ENCODE measurements at regions not wholly inside any gene's neighbourhood (a gene's known extent, or its start where the extent isn't known, plus 50 kb on each side); places are given as distances from the start of the nearest gene placed in this dataset.
A peak's percentile ranks its signal among the peaks of the same experiment; 100 is the strongest.

GRCh38 chr1:5765483-5765882 lies 226.7 kb downstream of the NPHP4 start:
- Histone ChIP-seq H3K4me1 (replicated peaks in 1 of 2) (no peaks in the 10 kb centered on the region), H3K4me3 (no peak overlapping the region), H3K27ac (no peak overlapping the region)
- no peak for ATAC-seq (replicated peaks in 6 of 8)
- 0 to 57% (median 4%) methylated on average over 1 to 5 of the region's 5 CpGs; no CpG with 5 or more reads in 3 of the 10 experiments for WGBS, 10 experiments
- in situ Hi-C loops (cut with MboI; ENCODE audit: low pct_unique_long_range_greater_than_20kb in 2 of 9, low sequenced_read_pairs in 9 of 9, unreplicated experiment in 9 of 9): loop anchor here in 1 of 9 experiments (25.0 kb wide), 1 partner anchor 253 kb away; no protein-coding TSS in a partner anchor

- no peak for ATAC-seq (replicated peaks in 6 of 8)
- Histone ChIP-seq H3K4me3 (no peak overlapping the region), H3K27ac (no peak overlapping the region), H3K4me1 (replicated peaks in 1 of 2) (no peaks in the 10 kb centered on the region)
- WGBS, 10 experiments: 0 to 93% (median 86%) methylated on average over 1 to 10 of the region's 10 CpGs; no CpG with 5 or more reads in 5 of the 10 experiments
- in situ Hi-C loops (cut with MboI; ENCODE audit: low pct_unique_long_range_greater_than_20kb in 2 of 9, low sequenced_read_pairs in 9 of 9, unreplicated experiment in 9 of 9): loop anchor here in 1 of 9 experiments (25.0 kb wide), 1 partner anchor 253 kb away; no protein-coding TSS in a partner anchor
Observed at GRCh38 chr1:5764959-5765358, 227.3 kb downstream of the NPHP4 start.

GRCh38 chr1:5764464-5764863 lies 227.8 kb downstream of the NPHP4 start:
- ATAC-seq (replicated peaks in 6 of 8): no peak
- in situ Hi-C loops (cut with MboI; ENCODE audit: low pct_unique_long_range_greater_than_20kb in 2 of 9, low sequenced_read_pairs in 9 of 9, unreplicated experiment in 9 of 9): loop anchor here in 1 of 9 experiments (25.0 kb wide), 1 partner anchor 252 kb away; no protein-coding TSS in a partner anchor

GRCh38 chr1:5763696-5764370 lies 228.4 kb downstream of the NPHP4 start:
- no peak overlapping the region for H3K27ac ChIP-seq
- peak in 1 of 8 experiments; percentile 43 for ATAC-seq (replicated peaks in 6 of 8)
- H3K4me1 ChIP-seq (replicated peaks in 1 of 2): no peaks in the 10 kb centered on the region
- WGBS, 10 experiments: 0 to 72% (median 49%) methylated on average over 1 to 8 of the region's 8 CpGs; no CpG with 5 or more reads in 1 of the 10 experiments
- in situ Hi-C loops (cut with MboI; ENCODE audit: low pct_unique_long_range_greater_than_20kb in 2 of 9, low sequenced_read_pairs in 9 of 9, unreplicated experiment in 9 of 9): loop anchor here in 1 of 9 experiments (25.0 kb wide), 1 partner anchor 252 kb away; no protein-coding TSS in a partner anchor
- no peak overlapping the region for H3K4me3 ChIP-seq

More at GRCh38 chr1:5764464-5764863, 227.8 kb downstream of the NPHP4 start:
- H3K4me1 ChIP-seq (replicated peaks in 1 of 2): no peaks in the 10 kb centered on the region
- 0 to 75% (median 46%) methylated on average over 1 to 5 of the region's 8 CpGs; no CpG with 5 or more reads in 5 of the 10 experiments for WGBS, 10 experiments
- H3K4me3 ChIP-seq: no peak overlapping the region
- H3K27ac ChIP-seq: no peak overlapping the region

- ATAC-seq (replicated peaks in 6 of 8): no peak
- no peak overlapping the region for H3K4me3 ChIP-seq
- WGBS, 10 experiments: 21 to 100% (median 60%) methylated on average over 1 to 12 of the region's 19 CpGs; no CpG with 5 or more reads in 3 of the 10 experiments
- in situ Hi-C loops (cut with MboI; ENCODE audit: low pct_unique_long_range_greater_than_20kb in 2 of 9, low sequenced_read_pairs in 9 of 9, unreplicated experiment in 9 of 9): loop anchor here in 1 of 9 experiments (25.0 kb wide), 1 partner anchor 247 kb away; no protein-coding TSS in a partner anchor
- H3K27ac ChIP-seq: no peak overlapping the region
- no peaks in the 10 kb centered on the region for H3K4me1 ChIP-seq (replicated peaks in 1 of 2)
Observed at GRCh38 chr1:5758859-5759578, 233.2 kb downstream of the NPHP4 start.

- peak in 2 of 8 experiments; percentile 21 to 27 for ATAC-seq (replicated peaks in 6 of 8)
- Histone ChIP-seq H3K4me1 (replicated peaks in 1 of 2) (no peaks in the 10 kb centered on the region), H3K27ac (no peak overlapping the region), H3K4me3 (no peak overlapping the region)
- 3 to 85% (median 55%) methylated on average over 1 to 8 of the region's 18 CpGs; no CpG with 5 or more reads in 2 of the 10 experiments for WGBS, 10 experiments
- in situ Hi-C loops (cut with MboI; ENCODE audit: low pct_unique_long_range_greater_than_20kb in 2 of 9, low sequenced_read_pairs in 9 of 9, unreplicated experiment in 9 of 9): loop anchor here in 1 of 9 experiments (25.0 kb wide), 1 partner anchor 246 kb away; no protein-coding TSS in a partner anchor
Observed at GRCh38 chr1:5758000-5758858, 234.0 kb downstream of the NPHP4 start.

GRCh38 chr1:5757187-5757805 lies 234.9 kb downstream of the NPHP4 start:
- Histone ChIP-seq H3K4me3 (no peak overlapping the region), H3K4me1 (replicated peaks in 1 of 2) (peaks cover 0 to 2% of the 10 kb centered on the region in 2 donors), H3K27ac (no peak overlapping the region)
- 0 to 93% (median 84%) methylated on average over 1 to 15 of the region's 18 CpGs; no CpG with 5 or more reads in 2 of the 10 experiments for WGBS, 10 experiments
- no peak for ATAC-seq (replicated peaks in 6 of 8)
- in situ Hi-C loops (cut with MboI; ENCODE audit: low pct_unique_long_range_greater_than_20kb in 2 of 9, low sequenced_read_pairs in 9 of 9, unreplicated experiment in 9 of 9): loop anchor here in 1 of 9 experiments (25.0 kb wide), 1 partner anchor 245 kb away; no protein-coding TSS in a partner anchor

GRCh38 chr1:5756434-5757186 lies 235.6 kb downstream of the NPHP4 start:
- Histone ChIP-seq H3K4me1 (replicated peaks in 1 of 2) (peaks cover 3 to 9% of the 10 kb centered on the region in 2 donors), H3K4me3 (no peak overlapping the region), H3K27ac (no peak overlapping the region)
- no peak for ATAC-seq (replicated peaks in 6 of 8)
- in situ Hi-C loops (cut with MboI; ENCODE audit: low pct_unique_long_range_greater_than_20kb in 2 of 9, low sequenced_read_pairs in 9 of 9, unreplicated experiment in 9 of 9): loop anchor here in 1 of 9 experiments (25.0 kb wide), 1 partner anchor 244 kb away; no protein-coding TSS in a partner anchor
- 19 to 81% (median 79%) methylated on average over 1 to 14 of the region's 21 CpGs; no CpG with 5 or more reads in 5 of the 10 experiments for WGBS, 10 experiments

- no peak for ATAC-seq (replicated peaks in 6 of 8)
- 29 to 85% (median 81%) methylated on average over 1 to 12 of the region's 16 CpGs; no CpG with 5 or more reads in 5 of the 10 experiments for WGBS, 10 experiments
- H3K4me3 ChIP-seq: no peak overlapping the region
- peaks cover 4 to 13% of the 10 kb centered on the region in 2 donors for H3K4me1 ChIP-seq (replicated peaks in 1 of 2)
- in situ Hi-C loops (cut with MboI; ENCODE audit: low pct_unique_long_range_greater_than_20kb in 2 of 9, low sequenced_read_pairs in 9 of 9, unreplicated experiment in 9 of 9): loop anchor here in 1 of 9 experiments (25.0 kb wide), 1 partner anchor 243 kb away; no protein-coding TSS in a partner anchor
- H3K27ac ChIP-seq: no peak overlapping the region
Observed at GRCh38 chr1:5755552-5756125, 236.6 kb downstream of the NPHP4 start.

- Histone ChIP-seq H3K4me1 (replicated peaks in 1 of 2) (peaks cover 4 to 13% of the 10 kb centered on the region in 2 donors), H3K4me3 (no peak overlapping the region), H3K27ac (no peak overlapping the region)
- no peak for ATAC-seq (replicated peaks in 6 of 8)
- in situ Hi-C loops (cut with MboI; ENCODE audit: low pct_unique_long_range_greater_than_20kb in 2 of 9, low sequenced_read_pairs in 9 of 9, unreplicated experiment in 9 of 9): loop anchor here in 1 of 9 experiments (25.0 kb wide), 1 partner anchor 243 kb away; no protein-coding TSS in a partner anchor
- 70 to 87% (median 81%) methylated on average over 3 to 11 of the region's 14 CpGs; no CpG with 5 or more reads in 3 of the 10 experiments for WGBS, 10 experiments
Observed at GRCh38 chr1:5754817-5755551, 237.2 kb downstream of the NPHP4 start.
